Hematopoietic multipotent progenitor cell treated with erythropoietin and hydrocortisone succinate and interleukin-3 and kit ligand, for 8 days (in vitro differentiated cells): ENCODE measurements at regions not wholly inside any gene's neighbourhood (a gene's known extent, or its start where the extent isn't known, plus 50 kb on each side); places are given as distances from the start of the nearest gene placed in this dataset.
"Not testable (repeated sequence)": the region's sequence is repeated elsewhere in the genome, so short reads cannot be mapped to it uniquely, and the experiment has no call there.

ENCODE experiments used
- DNase-seq: peaks from one replicate; pipeline ENCODE4 v3.0.0-alpha.2; 2015

DNA sequence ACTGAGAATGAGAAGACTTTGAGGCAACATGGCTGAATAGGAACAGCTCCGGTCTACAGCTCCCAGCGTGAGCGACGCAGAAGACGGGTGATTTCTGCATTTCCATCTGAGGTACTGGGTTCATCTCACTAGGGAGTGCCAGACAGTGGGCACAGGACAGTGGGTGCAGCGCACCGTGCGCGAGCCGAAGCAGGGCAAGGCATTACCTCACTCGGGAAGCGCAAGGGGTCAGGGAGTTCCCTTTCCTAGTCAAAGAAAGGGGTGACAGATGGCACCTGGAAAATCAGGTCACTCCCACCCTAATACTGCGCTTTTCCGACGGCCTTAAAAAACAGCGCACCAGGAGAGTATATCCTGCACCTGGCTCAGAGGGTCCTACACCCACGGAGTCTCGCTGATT, 829.9 kb downstream of the GLUD2 start:
- DNase-seq: not testable (repeated sequence)

DNA sequence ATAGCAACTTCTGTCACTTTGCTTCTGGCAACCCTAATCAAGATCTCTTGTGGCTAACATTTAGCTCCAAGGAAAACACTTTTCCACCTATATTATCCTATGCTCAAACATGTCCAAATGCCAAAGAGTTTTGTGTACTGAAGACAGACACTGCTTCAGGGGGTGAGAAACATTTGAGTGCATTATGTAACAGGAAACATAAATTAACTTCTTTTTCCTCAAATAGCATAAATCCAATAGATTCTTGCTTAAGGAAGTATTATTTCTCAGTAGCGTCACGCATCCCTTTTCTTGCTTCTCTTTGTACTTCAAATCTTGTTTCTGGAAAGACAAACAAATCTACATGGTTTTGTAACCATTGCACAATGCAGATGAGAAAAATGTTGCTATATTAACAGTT, 839.1 kb downstream of the GLUD2 start:
- no peak for DNase-seq

DNA sequence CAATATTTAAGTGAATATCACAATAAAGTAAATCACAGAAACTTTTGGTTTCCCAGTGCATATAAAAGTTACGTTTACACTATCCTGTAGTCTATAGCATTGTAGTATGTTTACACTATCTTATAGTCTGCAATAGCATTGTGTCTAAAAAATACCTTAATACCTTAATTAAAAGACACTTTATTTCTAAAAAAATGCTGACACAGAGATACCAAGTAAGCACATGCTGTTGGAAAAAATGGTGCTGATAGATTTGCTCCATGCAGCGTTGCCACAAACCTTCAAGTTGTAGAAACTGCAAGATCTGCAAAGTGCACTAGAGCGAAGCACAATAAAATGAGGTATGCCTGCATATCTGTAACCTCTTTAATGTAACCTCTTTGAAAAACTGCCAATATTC, 847.3 kb downstream of the GLUD2 start:
- no peak for DNase-seq

DNA sequence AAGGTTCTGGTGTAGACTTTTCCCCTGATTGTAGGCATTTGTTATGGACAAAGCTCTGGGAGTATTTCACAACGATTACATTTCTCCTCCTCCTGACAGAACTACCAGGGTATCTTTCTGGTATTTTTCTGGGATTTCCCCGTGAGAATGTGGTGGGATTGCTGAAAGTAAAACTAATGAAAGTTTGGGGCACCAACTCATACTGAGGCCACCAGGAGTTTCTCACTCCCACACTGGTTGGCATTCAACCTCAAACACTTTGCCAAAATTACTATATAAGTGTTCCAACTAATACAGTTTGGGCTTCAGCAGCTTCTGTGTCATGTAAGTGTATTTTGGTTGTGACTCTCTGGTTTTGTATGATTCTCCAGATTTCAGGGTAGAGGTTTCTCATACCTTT, 855.1 kb downstream of the GLUD2 start:
- no peak for DNase-seq

DNA sequence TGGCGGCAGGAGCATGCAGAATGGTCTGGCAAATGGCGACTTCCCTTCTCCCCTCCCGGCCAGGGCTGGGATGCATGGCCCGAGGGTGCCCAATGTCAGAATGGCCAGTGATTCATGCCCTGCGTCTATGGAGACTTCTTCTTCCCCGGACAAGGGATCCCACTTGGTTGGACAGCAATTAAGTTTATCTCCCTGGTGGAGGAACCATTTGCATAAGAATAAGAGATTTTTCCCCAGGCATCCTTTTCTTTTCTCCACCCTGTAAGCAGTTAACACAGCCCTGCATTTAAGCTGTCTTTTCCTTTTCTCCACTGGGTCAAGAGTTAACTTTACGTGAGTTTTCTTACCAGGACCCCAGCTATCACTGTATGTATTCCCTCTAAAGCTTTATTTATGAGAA, 856.6 kb downstream of the GLUD2 start:
- DNase-seq: no peak

DNA sequence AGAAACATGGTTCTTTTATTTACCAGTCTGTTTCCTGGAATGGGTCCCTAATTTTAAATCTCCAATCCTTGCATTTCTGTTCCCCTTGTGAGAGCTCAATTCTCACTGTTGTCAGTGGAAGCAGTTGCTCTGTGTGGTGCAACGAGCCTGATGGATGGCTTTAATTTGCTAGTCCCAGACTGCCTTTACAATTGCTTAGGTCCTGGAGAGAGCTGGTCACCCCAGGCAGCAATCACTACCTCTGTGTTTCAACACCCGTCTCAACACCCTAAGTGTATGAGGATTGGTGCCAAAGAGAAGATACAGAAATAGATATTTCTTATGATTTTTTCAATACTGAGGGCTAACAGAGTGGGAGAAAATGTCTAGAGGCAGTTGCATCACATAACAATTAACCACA, 873.8 kb downstream of the GLUD2 start:
- DNase-seq: no peak

DNA sequence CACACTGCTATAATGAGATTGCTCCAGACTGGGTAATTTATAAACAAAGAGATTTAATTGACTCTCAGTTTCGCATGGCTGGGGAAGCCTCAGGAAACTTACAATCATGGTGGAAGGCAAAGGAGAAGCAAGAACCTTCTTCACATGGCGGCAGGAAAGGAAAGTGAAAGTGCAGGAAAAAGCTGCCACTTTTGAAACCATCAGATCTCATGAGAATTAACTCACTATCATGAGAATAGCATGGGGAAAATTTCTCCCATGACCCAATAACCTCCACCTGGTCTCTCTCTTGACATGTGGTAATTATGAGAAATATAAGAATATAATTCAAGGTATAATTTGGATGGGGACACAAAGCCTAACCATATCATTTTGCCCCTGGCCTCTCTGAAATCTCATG, 884.2 kb downstream of the GLUD2 start:
- no peak for DNase-seq

DNA sequence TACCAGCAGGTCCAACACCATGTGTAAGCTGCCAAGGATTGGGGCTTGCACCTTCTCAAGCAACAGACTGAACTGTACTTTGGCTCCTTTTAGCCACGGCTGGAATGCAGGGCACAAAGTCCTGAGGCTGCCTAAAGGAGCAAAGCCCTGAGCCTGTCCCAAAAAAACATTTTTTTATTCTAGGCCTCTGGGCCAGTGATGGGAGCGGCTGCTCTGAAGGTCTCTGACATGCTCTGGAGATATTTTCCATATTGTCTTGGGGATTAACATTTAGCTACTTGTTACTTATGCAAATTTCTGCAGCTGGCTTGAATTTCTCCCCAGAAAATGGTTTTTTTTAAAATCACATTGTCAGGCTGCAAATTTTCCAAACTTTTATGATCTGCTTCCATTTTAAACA, 885.3 kb downstream of the GLUD2 start:
- no peak for DNase-seq

DNA sequence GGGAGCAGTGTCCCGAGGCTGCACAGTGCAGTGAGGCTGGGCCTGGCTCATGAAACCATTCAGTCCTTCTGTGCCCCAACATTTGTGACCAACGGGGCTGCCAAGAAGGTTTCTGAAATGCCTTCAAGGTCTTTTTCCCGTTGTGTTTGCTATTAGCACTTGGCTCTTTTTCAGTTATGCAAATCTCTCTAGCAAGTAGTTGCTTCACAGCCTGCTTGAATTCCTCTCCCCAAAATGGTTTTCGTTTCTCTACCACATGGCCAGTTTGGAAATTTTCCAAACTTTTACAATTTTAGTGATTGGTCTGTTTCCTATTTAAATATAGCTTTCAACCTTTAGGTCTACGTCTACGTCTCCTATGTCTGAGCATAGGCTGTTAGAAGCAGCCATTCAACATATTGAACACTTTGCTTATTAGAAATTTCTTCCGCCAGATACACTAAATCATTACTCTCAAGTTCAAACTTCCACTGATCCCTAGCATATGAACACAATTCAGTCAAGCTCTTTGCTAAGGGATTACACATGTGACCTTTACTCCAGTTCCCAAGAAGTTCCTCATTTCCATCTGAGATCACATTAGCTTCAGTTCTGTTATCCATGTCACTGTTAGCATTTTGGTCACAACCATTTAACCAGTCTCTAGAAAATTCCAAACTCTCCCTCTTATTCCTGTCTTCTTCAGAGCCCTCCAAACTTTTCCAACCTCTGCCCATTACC, 901.8 kb downstream of the GLUD2 start:
- no peak for DNase-seq

DNA sequence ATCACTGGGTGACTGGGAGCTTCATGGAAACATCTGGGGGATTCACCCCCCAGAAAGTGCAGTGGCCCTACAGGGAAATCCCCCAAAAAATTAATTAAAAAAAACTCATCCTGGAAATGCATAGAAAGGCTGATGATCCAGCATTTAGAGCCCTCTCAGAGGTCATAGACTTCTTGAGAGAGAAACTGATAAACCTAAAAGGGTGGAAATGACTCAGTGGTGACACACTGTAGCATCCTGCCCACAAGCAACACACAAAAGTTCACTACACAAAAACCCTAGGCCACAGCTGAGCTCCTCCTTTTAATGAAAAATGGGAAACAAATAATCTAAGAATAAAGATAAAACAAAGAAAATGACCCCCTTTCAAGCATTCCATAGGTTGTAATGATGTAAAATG, 911.5 kb downstream of the GLUD2 start:
- DNase-seq: no peak

DNA sequence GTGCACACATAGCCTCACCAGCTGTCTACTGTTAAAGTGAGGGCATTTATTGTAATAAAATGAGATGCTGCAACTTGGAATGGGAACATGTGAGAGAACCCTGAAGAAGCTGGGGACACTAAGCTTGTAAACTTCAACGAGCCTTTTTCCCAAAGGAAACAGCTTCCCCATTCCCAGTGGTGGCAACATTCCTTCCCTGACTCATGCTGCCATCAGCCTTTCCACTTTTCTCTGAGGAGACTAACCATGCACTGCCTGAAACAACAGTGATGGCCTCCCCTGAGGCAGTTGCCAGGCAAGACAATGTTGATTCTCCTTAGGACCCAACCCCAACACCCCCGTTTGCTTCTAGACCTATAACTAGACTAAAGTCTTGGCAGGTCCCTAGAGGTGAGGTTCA, 928.3 kb downstream of the GLUD2 start:
- DNase-seq: no peak

DNA sequence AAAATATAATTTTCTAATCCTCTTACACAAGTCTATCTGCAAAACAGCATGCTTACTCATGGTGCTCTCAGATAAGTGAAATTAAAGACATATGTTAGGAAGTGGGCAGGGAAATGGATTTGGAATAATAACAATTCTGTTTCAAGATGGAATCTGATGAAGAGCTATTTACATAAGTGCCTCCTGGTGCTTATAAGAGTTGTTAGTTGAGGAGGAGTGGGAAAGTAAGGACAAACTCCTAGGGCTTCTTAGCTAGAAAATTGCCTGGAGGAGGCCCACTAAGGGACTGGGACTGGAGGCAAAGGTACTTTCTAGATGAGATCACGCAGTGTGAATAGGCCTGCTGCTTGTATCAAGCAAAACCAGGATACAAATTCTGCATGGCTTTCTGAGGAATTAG, 939.8 kb downstream of the GLUD2 start:
- DNase-seq: no peak

DNA sequence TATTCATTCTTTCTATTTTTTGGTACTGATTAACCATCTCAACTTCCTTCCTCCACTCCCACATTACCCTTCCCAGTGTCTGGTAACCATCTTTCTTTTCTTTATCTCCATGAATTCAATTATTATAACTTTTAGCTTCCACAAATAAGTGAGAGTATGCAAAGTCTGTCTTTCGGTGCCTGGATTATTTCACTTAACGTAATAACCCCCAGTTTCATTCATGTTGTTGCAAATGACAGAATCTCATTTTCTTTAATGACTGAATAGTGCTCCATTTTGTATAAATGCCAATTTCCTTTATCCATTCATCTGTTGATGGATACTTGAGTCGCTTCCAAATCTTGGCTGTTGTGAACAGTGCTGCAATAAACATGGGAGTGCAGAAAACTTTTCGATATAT, 940.4 kb downstream of the GLUD2 start:
- no peak for DNase-seq

DNA sequence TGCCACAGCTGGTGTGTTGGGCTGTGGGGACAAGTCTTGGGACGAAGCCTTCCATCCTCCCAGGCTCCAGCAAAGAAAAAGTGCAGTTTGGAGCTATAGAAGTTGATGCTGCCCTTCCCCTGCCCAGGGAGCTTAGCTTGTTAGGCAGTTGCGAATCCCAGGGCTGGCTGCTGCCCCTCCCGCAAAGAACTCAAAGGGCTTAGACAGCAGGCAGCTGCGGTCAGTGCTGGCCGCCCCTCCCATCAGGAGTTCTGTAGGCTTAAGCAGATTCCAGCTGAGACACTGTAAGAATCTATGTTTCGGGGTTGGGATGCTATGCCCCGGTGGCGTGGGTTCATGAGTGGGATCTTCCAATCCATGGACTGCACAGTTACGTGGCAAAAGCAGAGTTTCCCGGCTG, 956.7 kb downstream of the GLUD2 start:
- DNase-seq: no peak

DNA sequence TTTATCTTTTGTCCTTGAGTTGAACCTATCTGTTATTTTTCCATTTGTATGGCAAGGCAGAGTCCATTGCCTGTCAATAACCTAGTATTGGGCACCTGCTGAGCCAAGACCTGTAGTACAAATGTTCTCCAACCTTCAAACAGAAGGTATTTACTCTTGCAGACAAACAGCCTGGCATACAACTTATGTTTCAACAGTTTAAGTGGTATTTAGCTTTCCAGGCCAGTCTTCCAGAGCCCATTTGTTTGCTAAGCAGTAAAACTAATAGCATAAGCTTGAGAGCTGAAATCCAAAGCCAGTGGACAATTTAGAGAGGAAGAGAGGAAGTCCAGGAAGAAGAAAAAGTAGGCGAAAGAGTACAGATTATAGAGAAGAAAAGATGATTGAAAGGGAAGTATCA, 979.3 kb downstream of the GLUD2 start:
- no peak for DNase-seq

DNA sequence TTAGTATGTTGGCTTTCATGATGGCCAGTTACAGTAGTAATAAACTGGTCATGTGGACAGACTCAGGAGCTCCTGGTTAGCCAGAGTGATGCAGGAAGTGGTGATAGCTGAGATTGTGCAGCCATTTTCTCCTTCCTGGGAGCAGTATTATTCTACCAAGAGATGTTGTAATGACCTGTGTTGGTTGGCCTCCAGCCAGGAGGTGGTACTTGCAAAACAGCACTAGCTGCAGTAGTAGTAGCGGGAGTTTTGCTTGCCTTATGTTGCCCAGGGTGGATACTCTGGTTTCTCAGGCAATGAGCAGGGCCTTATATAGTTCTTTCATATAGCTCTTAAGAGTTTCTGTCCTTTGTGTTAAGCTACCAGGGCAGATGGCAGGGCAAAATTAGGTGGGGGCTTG, 998.8 kb downstream of the GLUD2 start:
- DNase-seq: no peak

DNA sequence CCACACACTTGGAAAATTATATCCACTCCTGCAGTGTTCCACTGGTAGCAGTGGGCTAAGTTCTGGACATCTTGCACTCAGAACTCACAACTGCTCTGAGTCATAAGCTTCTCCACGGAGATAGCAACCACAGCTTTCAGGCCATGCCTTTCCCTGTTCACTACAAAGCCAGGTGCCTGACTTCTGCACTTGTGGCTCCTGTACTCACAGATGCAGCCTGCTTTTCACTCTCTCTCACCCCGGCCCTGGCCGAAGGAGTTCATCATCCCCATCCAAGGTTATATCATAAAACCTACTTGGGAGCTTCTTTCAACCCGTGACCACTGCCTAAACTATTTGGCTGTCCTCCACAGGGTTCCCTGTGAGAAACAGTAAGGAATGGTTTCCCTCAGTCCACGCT, 999.4 kb downstream of the GLUD2 start:
- no peak for DNase-seq

DNA sequence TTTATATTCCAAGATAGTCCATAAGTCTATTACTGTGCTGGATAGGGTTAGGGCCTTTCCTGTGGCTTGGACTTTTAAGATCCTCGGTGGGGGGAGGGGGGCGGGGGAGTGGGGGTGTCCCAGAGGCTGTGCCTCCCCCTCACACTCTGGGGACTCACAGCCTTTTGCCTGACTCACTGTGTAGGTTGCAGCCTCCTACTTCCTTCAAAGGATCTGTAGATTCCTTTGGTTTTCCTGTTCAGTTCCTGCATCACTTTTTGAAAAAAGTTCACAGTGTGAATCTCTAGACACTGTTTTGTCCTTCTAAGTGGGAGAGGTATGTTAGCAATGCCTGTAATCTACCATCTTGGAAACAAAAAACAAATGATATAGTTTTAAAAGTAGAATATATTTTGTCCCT, 999.9 kb downstream of the GLUD2 start:
- DNase-seq: no peak

DNA sequence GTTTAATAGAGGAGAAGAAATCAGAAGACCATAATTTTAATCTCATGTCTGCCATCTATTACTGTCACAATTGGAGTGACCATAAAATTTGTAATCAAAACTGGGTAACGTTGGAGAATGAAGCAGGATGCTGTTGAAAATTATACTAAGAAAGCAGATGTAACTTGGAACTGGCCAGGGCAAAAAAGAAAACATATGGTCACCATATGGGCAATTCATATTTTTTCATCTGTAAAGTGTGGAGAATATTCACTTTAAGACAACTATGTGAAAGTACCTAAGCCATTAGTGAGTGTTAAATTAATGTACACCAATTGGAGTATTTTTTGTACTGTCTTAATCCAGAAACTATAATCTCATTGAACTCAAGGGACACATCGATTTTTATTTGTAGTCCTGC, 1008.0 kb downstream of the GLUD2 start:
- DNase-seq: no peak

DNA sequence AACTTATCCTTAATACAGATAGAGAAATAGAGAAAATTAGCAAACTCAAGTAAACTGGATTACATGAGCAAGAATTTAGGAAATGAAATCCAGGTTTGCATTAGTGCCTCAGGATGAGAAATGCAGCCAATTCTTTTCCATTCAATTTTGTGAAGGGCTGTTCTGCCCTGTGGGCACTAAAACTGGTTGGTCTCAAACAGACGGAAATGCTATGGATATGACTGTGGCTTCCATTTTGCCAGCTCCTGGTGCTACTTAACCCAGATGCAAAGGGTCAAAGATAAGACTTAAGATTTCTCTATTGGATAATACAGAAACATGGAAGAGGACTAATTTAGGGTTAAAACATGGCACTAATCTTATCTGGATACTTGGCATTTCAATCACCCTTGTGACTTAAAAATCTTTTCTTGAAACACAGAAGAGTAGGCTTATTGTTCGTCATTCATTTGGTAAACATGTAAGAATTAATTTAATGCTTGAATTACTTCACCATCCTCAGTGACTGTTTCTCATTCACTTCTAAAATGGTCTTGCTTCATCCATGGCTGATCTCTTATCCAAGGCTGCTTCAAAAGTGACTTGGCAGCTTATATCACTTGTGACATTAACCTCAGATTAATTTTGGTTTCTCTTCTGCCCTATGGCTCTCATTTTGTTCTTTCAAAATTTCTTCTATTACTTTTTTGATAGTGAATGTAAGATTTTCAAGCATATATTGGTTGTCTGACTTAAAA, 1008.7 kb downstream of the GLUD2 start:
- DNase-seq: no peak

DNA sequence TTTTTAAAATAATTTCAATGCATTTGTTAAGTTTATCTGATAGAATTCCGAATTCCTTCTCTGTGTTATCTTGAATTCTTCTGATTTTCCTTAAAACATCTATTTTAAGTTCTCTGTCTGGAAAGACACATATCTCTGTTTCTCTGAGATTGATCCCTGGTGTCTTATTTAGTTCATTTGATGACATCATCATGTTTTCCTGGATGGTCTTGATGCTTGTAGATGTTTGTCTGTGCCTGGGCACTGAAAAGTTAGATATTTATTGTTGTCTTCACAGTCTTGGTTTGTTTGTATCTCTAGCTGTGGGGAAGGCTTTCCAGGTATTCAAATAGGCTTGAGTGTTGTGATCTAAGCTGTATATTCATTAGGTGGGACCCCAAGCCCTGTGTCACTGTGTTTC, 1028.8 kb downstream of the GLUD2 start:
- DNase-seq: no peak

DNA sequence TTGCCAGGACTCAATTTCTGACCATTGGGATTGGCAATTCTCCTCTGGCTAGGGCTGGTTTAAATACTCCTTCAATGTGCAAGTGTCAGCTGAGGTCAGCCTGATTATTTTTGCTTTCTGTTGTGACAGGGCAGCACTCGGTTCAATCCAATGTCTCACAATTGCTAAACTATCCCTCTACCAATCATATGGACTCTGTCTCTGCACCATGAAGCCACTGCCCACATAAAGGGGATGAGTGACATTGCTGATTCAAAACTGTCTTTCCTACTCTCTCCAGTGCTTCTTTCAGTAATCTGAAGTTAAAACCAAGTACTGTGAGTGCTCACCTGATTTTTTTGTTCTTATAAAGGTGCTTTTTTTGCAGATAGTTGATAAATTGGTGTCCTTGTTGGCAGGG, 1030.7 kb downstream of the GLUD2 start:
- no peak for DNase-seq

DNA sequence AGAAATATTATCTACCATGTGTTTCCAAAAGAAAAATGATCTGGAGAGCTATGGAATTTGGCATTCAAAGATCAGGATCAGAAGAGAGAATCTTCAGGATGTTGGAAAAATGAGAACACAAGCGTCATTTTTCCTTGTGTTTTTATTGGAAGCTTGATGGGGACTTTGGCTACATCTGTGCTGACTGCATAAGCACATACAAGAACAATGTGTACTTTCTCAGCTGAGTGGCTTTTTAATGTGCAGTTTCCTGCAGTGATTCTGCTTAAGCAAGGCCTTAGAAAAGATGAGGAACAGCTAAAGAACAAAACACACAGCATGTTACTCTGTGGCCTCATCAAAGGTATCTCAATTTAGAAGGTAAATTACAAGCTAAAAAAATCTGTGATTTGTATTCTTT, 1039.9 kb downstream of the GLUD2 start:
- no peak for DNase-seq

DNA sequence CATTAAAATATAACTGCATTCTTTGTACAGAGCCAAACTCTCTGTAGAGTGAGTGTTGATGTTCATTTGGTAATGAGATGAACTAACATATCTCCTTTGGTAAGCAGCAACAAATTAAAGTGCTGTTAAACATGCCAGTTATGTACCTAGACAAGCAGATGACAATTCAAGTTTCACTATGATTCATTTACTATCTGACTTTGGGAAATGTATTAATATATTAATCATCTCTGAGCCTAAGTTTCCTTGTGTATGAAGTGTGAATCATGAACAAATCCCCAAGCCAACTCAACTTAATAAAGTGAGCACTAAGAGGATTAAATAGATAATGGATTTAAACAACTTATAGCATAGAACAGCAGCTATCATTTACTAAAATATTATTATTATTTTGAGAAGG, 1044.2 kb downstream of the GLUD2 start:
- no peak for DNase-seq

DNA sequence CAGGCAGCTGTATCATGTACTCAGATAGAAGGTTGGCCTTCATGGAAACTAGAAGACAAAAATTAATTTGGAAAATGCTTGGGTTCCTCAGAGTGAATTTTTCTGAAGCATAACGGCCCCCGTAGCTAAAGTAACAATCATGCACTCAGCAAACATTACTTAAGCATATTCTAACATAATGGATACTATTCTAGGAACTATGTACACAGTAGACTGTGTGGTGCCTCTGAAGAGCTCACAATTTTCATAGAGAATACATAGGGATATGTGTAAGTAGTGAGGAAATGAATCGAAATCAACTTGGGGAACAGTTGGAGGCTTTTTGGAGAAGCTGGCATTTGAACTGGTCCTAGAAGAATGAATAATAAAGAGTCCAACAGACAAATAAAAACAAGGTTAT, 1045.0 kb downstream of the GLUD2 start:
- DNase-seq: no peak
